ENCODE measurements at regions not wholly inside any gene's neighbourhood (a gene's known extent, or its start where the extent isn't known, plus 50 kb on each side); places are given as distances from the start of the nearest gene placed in this dataset.

DNA sequence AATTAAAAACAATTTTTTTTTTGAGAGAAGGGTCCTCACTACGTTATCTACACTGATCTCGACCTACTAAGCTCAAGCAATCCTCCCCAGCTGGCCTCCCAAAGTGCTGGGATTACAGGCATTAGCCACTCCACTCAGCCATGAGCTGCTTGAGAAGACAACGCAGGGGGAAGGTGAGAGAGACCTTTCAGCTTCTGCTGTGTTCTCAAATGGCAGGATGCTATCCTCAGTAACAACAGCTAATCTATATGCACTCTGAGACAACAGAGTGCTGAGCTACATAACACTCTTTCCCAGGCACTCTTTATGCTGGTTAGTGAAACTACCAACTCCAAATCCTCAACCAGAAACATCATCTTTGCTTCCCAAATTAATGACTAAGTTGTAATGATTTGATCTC is 526.1 kb downstream of the CCER1 start:
- DNase-seq (ENCODE audit: low read depth in 4 of 4, low spot score in 3 of 4): no peak

DNA sequence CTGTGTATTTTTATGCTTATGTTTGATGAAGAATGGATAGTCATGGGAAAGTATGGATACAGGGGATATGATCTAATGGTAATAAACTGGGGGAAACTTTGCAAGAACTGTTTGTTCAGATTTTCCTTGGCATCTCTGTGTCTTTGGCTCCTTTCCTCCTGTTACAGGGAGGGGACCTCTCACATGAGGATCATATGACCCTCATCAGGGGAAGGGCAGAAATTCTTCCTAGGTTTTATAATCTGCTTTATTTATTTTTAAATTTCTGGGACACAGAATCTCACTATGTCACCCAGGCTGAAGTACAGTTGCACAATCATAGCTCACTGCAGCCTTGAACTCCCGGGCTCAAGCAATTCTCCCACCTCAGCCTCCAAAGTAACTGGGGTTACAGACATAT is 526.5 kb downstream of the CCER1 start:
- DNase-seq (ENCODE audit: low read depth in 4 of 4, low spot score in 3 of 4): no peak

GRCh38 chr12:90423965-90424364 is 531.0 kb downstream of the CCER1 start:
- DNase-seq (ENCODE audit: low read depth in 4 of 4, low spot score in 3 of 4): no peak

DNA sequence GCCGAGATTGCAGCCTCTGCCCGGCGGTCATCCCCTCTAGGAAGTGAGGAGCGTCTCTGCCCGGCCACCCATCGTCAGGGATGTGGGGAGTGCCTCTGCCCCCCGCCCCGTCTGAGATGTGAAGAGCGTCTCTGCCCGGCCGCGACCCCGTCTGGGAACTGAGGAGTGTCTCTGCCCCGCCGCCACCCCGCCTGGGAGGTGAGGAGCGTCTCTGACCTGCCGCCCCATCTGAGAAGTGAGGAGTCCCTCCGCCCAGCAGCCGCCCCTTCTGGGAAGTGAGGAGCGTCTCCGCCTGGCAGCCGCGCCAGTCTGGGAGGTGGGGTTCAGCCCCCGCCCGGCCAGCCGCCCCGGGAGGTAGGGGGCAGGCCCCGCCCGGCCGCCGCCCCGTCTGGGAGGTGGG is 544.0 kb downstream of the CCER1 start:
- DNase-seq (ENCODE audit: low read depth in 4 of 4, low spot score in 3 of 4): no peak

- no peak for DNase-seq (ENCODE audit: low read depth in 4 of 4, low spot score in 3 of 4)
Observed at GRCh38 chr12:90407841-90408240, 547.1 kb downstream of the CCER1 start.

DNA sequence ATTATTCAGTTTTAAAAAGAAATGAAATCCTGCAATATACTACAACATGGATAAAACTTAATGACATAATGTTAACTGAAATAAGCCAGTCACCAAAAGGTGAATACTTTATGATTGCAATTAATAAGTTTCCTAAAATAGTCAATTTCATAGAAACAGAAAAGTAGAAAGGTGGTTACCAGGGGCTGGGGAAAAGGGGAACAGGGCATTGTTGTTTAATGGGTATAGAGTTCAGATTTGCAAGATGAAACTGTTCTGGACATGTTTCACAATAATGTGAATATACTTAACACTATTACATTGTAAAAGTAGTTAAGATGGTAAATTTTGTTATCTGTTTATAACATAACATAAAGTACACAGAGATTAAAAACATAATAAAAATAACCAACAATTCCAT is 550.9 kb downstream of the CCER1 start:
- DNase-seq (ENCODE audit: low read depth in 4 of 4, low spot score in 3 of 4): no peak

- DNase-seq (ENCODE audit: low read depth in 4 of 4, low spot score in 3 of 4): no peak
Observed at GRCh38 chr12:90401185-90401584, 553.8 kb downstream of the CCER1 start.

GRCh38 chr12:90399357-90399756 is 555.6 kb downstream of the CCER1 start:
- peak in 1 of 4 donors; percentile 1 for DNase-seq (ENCODE audit: low read depth in 4 of 4, low spot score in 3 of 4)

- DNase-seq (ENCODE audit: low read depth in 4 of 4, low spot score in 3 of 4): no peak
Observed at GRCh38 chr12:90398285-90398836, 556.6 kb downstream of the CCER1 start.

- no peak for DNase-seq (ENCODE audit: low read depth in 4 of 4, low spot score in 3 of 4)
Observed at GRCh38 chr12:90396556-90396955, 558.4 kb downstream of the CCER1 start.

- DNase-seq (ENCODE audit: low read depth in 4 of 4, low spot score in 3 of 4): no peak
Observed at GRCh38 chr12:90393652-90394051, 561.3 kb downstream of the CCER1 start.

- no peak for DNase-seq (ENCODE audit: low read depth in 4 of 4, low spot score in 3 of 4)
Observed at GRCh38 chr12:90393089-90393488, 561.9 kb downstream of the CCER1 start.

DNA sequence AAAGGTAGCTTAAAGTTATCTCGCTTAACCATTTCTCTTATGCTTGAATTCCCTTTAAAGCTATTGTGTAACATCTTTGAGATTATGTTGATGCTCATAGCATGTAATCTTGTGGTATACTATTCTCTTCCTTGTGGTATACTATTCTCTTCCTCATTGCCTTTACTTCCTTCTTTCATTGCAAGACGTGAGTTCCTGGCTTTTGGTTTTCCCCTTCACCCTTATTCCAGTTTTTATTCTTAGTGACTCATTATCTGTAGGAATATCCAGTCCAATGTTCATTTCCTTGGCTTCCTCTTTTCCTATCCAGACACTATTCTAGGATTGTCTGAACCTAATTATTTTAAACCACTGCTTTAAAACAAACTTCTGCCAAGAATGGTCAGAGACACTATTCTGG is 564.0 kb downstream of the CCER1 start:
- no peak for DNase-seq (ENCODE audit: low read depth in 4 of 4, low spot score in 3 of 4)

GRCh38 chr12:90368081-90368480 is 586.9 kb downstream of the CCER1 start:
- no peak for DNase-seq (ENCODE audit: low read depth in 4 of 4, low spot score in 3 of 4)

- DNase-seq (ENCODE audit: low read depth in 4 of 4, low spot score in 3 of 4): no peak
Observed at GRCh38 chr12:90366286-90366685, 588.7 kb downstream of the CCER1 start.

- no peak for DNase-seq (ENCODE audit: low read depth in 4 of 4, low spot score in 3 of 4)
Observed at GRCh38 chr12:90360300-90360699, 594.7 kb downstream of the CCER1 start.

GRCh38 chr12:90355711-90356355 is 599.1 kb downstream of the CCER1 start:
- no peak for DNase-seq (ENCODE audit: low read depth in 4 of 4, low spot score in 3 of 4)

GRCh38 chr12:90343966-90344365 is 611.0 kb downstream of the CCER1 start:
- no peak for DNase-seq (ENCODE audit: low read depth in 4 of 4, low spot score in 3 of 4)

DNA sequence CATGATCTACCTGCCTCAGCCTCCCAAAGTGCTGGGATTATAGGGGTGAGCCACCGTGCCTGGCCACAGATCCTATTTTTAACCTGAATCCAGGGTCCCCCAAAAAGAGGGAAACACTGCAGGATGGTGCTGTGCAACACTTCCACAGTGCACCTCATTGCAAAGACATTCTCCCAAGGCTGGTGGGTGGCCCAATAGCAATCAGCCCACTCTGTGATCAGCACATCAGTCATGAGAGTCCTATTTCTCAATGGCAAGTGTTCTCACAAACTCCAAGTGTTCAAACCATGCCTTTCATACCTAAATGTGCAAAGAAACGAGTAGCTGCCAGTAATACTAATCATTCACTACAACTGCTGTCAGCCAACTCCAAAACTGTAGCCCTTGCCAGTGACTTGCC is 612.9 kb downstream of the CCER1 start:
- DNase-seq (ENCODE audit: low read depth in 4 of 4, low spot score in 3 of 4): no peak

DNA sequence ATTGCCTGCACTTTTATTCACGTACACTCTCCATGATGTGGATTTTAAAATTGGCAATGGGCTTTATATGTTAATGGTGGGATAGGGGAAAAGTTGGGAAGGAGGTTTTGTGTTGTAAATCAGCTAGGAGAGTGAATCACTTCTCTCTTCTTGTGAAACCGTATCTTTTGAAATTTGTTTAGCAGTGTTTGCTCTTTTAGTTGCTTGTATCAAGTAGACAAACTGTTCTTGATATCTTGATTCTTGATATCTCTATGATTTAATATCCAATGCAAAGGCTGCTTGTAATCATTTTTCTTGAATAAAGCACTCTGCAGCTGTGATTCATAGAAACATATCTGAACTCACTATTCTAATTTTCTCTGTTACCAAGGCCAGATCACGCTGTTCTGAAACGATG is 615.1 kb downstream of the CCER1 start:
- no peak for DNase-seq (ENCODE audit: low read depth in 4 of 4, low spot score in 3 of 4)

- no peak for DNase-seq (ENCODE audit: low read depth in 4 of 4, low spot score in 3 of 4)
Observed at GRCh38 chr12:90338365-90338764, 616.6 kb downstream of the CCER1 start.

- DNase-seq (ENCODE audit: low read depth in 4 of 4, low spot score in 3 of 4): no peak
Observed at GRCh38 chr12:90337018-90337417, 618.0 kb downstream of the CCER1 start.

GRCh38 chr12:90335566-90335965 is 619.4 kb downstream of the CCER1 start:
- DNase-seq (ENCODE audit: low read depth in 4 of 4, low spot score in 3 of 4): no peak
